Amniotic epithelial cell (primary cell): ENCODE measurements at regions not wholly inside any gene's neighbourhood (a gene's known extent, or its start where the extent isn't known, plus 50 kb on each side); places are given as distances from the start of the nearest gene placed in this dataset.

Experiments used
- DNase-seq: peaks from one replicate; pipeline ENCODE4 v3.0.0-alpha.2; 2010; ENCODE audit warnings: low read depth

- DNase-seq, result no peak
Observed at GRCh38 chr18:42185486-42185885, 230.5 kb downstream of the PIK3C3 start.

- DNase-seq, result peak; percentile 35
Observed at GRCh38 chr18:42187611-42188380, 232.8 kb downstream of the PIK3C3 start.

GRCh38 chr18:42190643-42191042 lies 235.6 kb downstream of the PIK3C3 start:
- DNase-seq, result no peak

GRCh38 chr18:42192251-42193248 lies 237.5 kb downstream of the PIK3C3 start:
- peak; percentile 88 for DNase-seq

GRCh38 chr18:42196651-42197050 lies 241.6 kb downstream of the PIK3C3 start:
- DNase-seq, result peak; percentile 36

- DNase-seq, result no peak
Observed at GRCh38 chr18:42201137-42201536, 246.1 kb downstream of the PIK3C3 start.

- no peak for DNase-seq
Observed at GRCh38 chr18:42211201-42211600, 256.2 kb downstream of the PIK3C3 start.

GRCh38 chr18:42222557-42222956 lies 267.5 kb downstream of the PIK3C3 start:
- no peak for DNase-seq

- no peak for DNase-seq
Observed at GRCh38 chr18:42228581-42228980, 273.5 kb downstream of the PIK3C3 start.

- no peak for DNase-seq
Observed at GRCh38 chr18:42229211-42230210, 274.5 kb downstream of the PIK3C3 start.

- no peak for DNase-seq
Observed at GRCh38 chr18:42230636-42231035, 275.6 kb downstream of the PIK3C3 start.

- no peak for DNase-seq
Observed at GRCh38 chr18:42231284-42231683, 276.2 kb downstream of the PIK3C3 start.

GRCh38 chr18:42231796-42232195 lies 276.8 kb downstream of the PIK3C3 start:
- no peak for DNase-seq

- no peak for DNase-seq
Observed at GRCh38 chr18:42233908-42234307, 278.9 kb downstream of the PIK3C3 start.

GRCh38 chr18:42242758-42243157 lies 287.7 kb downstream of the PIK3C3 start:
- DNase-seq, result no peak

- no peak for DNase-seq
Observed at GRCh38 chr18:42245137-42245536, 290.1 kb downstream of the PIK3C3 start.

- no peak for DNase-seq
Observed at GRCh38 chr18:42255908-42256765, 301.1 kb downstream of the PIK3C3 start.

GRCh38 chr18:42258301-42258965 lies 303.4 kb downstream of the PIK3C3 start:
- no peak for DNase-seq

GRCh38 chr18:42261731-42262130 lies 306.7 kb downstream of the PIK3C3 start:
- DNase-seq, result no peak

- no peak for DNase-seq
Observed at GRCh38 chr18:42264497-42264896, 309.5 kb downstream of the PIK3C3 start.
